CMK (cell line): ENCODE measurements at regions not wholly inside any gene's neighbourhood (a gene's known extent, or its start where the extent isn't known, plus 50 kb on each side); places are given as distances from the start of the nearest gene placed in this dataset.
"Not testable (repeated sequence)": the region's sequence is repeated elsewhere in the genome, so short reads cannot be mapped to it uniquely, and the experiment has no call there.

Source experiments
- DNase-seq: peaks from one replicate; pipeline ENCODE4 v3.0.0-alpha.2; 2010; ENCODE audit warnings: low read depth

DNA sequence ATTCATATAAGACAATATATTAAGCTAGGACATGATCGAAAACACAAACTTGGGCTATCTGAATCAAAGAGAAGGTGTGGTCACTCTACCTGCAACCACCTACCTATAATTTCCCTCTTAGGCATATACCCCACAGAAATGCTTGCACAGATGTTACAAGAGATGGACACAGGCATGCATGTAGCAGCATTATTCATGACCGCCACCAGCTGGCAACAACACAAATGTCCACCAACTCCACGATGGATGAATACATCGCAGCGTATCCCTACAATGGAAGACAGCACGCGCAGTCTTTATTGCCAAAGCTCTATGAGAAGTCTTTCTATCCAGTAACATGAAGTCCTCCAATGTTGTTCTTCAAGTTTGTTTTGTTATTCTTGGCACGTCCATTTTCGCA, 90.8 kb downstream of the ARL4C start:
- DNase-seq: no peak

DNA sequence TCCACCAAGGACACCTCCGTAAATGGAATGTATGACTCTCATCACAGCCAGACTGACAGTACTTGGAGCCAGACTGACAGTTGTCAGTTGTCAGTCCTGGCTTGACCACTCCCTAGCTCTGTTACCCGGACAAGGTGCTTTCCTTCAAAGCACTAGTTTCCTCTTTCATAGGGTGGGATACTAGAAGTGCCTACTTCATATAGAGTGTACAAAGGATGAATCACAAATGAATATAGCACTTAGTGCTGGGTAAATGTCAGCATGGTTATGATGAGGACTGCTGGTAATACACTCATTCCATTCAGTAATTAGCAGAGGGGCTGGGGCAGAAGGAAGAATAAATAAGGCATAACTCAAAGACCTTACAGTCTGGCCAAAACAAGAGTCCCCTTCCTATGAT, 91.4 kb downstream of the ARL4C start:
- no peak for DNase-seq

DNA sequence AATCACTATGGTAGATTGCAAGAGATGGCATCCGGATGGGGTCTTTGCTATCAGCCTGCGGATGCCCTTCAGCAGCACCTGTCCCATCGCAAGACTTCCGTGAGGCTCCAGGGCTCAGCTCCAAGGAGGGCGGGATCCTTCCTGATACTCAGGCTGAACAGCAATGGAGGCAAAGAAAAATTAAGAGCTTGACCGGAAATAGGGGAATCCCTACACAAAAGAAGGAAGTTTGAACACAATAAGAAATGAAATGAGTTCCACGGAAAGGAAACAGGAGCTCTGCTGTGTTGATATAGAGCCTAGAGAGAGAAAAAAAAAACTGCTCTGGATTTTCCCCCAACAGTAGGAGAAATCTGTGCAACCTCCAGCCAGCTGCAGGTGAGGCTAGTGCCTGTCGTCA, 91.9 kb downstream of the ARL4C start:
- no peak for DNase-seq

DNA sequence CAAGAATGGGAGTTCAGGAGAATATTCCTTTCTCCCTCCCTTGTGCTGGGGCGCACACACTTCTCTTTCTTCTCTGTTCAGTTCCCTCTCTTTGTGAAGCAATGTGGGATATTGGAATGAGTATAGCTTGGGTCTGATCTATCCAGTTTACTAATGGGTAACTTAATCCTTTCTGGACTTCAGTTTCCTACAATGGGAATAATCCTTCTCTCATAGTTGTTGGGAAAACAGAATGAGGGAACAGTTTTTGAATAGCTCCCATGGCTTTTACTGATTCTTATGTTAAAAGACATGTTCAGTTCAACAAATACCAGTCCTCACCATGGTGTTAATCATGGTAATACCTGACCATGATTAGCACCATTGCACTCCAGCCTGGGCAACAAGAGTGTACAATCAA, 93.1 kb downstream of the ARL4C start:
- DNase-seq: no peak

DNA sequence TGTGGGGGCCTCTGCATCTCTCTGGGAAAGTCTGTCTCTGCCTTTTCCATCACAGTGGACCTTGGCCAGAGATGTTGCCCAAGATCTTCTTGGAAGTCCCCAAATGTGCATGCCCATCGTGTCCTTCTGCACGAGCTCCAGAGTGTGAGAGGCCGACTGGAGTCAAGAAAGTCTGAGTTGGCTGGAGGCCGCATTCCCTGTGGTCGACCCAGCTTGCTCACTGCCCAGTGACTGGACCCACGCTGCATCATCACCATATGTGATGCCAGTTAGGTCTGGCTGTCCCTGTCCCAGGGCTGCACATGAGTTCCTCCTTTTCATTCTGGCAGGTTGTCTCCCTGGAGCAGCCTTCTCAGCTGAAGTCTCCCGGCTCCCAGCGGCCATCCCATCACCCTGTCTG, 93.8 kb downstream of the ARL4C start:
- DNase-seq: no peak

DNA sequence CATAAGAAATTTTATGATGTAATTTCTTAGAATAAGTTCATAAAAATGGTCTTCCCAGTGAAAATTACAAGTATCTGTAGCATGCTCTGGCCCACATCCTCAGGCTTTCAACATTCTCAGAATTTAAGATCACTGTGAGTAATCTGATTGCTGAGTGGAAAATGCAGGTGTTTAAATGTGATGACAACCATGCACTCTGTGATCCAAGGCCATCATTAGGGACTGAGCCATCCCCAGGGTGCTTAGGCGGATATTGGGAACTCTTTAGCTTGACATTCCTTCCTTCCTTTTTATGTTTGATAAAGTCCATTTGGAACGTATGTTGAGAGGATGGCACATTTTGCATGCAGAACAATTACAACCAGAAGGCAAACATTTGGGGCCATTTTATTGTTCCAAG, 95.5 kb downstream of the ARL4C start:
- no peak for DNase-seq

DNA sequence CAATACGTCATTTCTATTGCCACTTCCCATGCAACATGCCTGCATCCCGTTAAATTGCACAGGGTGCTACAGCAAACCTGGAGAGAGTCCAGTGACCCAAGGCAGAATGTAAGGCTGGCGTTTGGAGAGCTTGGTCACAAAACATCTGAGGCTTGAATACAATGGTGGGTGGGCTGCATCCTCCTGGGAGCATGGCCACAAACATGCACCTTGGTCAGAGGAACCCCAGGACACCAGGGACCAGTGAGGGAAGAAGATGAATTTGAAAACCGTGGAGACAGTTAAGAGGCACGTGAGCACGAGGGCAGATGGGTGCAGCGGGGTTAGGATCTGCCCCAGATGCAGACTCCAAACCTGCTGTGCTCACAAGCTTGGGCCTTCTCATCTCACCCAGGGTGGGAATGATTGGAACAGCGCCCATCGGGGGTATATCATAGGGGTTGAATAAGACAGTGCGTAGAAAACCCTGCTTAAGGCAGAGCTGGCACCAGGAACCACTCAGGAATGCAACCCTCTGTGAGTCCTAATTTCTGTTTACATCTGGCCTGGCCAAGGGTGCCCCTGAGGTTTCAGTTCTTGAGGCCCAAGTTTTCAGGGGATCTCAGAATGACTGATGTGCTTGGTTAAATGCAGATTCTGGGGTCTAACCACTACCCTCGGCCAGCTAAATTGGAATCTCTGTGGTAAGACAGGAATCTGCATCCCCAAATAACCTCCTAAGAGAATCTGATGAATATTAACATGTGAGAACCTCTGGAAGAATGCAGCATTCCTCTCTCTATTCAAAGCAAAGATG, 97.2 kb downstream of the ARL4C start:
- no peak for DNase-seq

DNA sequence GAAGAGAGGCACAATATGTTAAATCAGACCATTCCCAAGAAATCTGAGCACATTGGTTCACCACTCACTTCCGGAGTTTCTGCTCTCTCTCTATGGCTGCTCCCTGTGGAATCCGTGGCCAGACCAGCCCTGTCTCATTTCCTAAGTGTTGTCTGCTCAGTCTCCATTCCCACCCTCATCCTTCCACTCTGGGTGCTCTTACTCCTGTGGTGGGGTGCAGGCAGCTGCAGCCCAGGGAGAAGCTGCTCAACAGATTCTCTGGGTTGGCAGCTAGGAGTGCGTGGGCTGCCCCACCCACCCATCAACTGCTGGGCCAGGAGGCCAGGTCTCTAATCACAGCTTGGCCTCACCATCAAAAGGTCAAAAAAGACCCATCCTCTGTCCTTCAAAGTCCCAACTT, 98.3 kb downstream of the ARL4C start:
- DNase-seq: no peak

DNA sequence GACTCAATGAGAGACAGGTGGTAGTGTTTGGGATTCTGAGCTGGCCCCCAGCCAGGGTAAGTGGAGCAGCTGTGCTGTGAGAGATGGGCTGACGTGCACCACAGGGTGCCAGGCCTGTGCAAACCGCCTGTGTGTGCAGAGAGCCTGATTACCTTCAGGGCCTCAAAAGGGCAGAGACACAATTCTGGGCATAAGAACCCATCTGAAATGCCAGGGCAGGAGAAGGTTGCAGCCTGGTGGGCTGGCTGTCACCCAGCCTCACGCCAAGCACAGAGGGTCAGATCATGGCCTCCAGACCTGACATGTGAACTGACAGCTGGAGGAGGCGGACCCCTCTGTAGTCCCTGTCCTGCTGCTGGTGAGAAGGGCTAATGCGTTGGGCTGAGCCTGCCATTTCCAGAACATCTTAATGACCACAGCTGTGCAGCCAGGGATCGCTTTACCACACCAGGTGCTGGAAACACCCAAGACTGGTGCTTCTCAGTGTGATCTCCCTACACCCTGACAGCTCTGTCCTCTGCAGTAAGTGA, 100.9 kb downstream of the ARL4C start:
- no peak for DNase-seq

DNA sequence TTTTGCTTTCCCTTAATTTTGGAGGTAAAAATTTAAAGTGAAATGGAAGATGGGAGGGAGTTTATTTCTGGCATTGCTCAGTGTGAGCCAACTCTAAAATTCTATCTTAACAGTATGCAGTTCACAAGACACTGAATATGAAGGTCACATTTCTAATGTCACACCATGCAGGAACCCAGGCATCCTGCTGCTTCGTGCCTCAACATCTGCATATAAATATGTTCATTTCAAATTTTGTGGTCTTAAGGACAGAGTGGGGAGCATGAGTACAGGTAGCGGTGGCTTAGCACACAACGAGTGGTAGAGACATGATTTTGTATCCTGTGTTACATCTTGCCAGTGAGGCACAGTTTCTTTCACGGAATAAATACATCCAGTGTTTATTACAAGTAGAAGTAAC, 102.4 kb downstream of the ARL4C start:
- DNase-seq: no peak

DNA sequence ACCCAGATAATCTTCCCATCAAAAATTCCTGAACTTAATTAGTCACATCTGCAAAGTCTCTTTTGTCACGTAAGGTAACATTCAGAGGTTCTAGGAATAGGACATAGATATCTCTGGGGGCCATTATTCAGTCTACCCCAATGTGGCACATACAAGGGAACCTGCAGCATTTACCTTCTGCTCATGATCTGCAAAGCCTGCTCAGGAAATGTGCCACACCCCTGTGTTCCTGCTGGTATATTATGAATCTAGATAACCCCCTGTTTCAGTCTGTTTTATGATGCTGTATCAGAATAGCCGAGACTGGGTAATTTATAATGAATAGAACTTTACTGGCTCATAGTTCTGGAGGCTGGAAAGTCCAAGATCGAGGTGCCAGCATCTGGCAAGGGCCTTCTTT, 103.5 kb downstream of the ARL4C start:
- DNase-seq: no peak

DNA sequence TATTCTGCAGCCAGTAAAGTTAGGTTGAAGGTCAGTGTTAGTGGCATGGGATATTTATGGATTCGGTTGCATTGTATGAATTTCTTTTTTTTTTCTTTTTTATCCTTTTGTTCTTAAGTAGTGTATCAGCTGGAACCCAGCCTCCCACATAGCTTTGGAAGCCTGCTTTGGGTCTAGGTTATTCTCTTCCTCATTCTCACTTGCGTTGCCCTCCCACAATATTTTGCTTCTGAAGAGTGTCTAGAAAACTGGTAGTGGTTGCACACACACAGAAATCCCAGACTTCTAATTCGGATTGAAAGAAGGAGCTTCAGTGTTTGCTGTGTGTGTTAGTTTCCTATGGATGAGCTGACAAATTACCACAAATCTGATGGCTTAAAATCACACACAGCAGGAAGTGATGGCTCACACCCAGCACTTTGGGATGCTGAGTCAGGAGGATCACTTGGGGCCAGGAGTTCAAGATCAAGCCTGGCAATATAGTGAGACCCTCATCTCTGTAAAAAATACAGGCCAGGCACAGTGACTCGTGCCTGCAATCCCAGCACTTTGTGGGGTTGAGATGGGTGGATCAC, 104.8 kb downstream of the ARL4C start:
- DNase-seq: no peak

DNA sequence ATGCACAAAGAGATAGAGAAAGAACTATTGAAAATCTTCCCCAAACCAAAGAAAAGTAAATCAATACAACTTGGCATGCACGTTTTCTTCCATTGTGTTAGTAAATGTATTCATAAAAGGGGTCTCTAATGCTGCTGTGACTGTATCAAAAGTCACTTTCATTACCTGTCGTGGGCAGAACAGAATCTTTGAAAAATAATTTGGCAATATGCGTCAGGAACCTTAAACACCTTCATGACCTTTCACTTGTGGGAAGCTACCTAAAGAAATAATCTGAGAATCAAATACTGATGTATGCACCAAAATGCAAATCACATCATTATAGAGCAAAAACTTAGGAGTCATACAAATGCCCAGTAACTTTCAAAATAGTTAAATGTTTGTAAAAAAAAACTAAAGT, 105.3 kb downstream of the ARL4C start:
- no peak for DNase-seq

DNA sequence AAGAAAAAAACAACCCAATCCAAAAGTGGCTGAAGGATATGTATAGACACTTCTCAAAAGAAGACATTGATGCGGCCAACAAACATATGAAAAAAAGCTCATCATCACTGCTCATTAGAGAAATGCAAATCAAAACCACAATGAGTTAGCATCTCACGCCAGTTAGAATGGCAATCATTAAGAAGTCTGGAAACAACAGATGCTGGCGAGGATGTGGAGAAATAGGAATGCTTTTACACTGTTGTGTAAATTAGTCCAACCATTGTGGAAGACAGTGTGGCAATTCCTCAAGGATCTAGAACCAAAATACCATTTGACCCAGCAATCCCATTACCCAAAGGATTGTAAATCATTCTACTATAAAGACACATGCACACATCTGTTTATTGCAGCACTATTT, 107.2 kb downstream of the ARL4C start:
- not testable (repeated sequence) for DNase-seq

DNA sequence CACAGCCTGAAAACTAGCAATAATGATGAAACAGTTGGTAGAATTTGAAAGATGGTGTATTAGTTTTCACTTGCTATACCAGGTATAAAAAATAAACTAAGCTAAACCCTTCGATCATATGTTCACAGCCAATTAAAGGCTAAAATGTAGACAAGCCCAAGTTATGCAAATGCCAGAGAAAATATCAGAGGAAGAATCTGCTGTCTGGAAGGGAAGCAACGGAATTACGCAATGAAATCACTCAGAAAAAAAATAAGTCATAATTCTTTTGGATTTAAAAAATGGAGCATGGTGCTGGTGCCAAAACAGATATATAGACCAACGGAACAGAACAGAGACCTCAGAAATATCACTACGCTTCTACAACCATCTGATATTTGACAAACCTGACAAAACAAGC, 108.3 kb downstream of the ARL4C start:
- no peak for DNase-seq

DNA sequence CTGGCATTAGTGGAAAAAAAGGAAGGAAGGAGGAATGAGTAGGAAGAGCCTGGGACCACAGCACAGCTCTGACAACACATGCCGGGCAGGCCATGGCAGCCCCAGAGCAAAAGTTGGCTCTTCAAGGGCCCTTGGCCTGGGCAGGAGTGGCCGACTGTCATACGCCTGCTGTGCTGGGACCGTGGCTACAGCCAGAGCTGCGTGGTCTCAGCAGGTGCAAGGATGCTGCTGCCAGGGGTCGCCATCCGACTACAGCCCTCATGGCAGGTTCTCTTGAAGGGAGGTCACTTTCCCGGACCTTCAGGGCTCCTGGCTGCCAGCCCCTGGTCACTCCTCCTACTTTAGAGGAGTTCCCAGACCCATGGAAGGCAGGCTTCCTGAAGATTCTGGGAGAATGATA, 109.9 kb downstream of the ARL4C start:
- DNase-seq: no peak

DNA sequence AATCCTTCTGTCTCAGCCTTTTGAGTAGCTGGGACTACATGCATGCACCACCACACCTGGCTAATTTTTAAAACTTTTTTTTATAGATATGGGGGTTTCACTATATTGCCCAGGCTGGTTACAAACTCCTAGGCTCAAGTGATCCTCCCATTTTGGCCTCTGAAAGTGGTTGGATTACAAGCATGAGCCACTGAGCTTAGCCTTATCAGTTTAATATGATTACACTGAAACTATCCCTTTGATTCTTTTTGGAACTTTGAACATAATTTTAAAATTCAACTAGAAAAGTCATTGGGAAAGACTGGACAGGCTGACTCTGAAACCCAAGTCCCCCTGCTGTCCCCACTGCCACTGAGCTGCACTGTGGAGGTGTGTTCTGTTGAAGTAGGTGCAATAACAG, 114.8 kb downstream of the ARL4C start:
- no peak for DNase-seq

DNA sequence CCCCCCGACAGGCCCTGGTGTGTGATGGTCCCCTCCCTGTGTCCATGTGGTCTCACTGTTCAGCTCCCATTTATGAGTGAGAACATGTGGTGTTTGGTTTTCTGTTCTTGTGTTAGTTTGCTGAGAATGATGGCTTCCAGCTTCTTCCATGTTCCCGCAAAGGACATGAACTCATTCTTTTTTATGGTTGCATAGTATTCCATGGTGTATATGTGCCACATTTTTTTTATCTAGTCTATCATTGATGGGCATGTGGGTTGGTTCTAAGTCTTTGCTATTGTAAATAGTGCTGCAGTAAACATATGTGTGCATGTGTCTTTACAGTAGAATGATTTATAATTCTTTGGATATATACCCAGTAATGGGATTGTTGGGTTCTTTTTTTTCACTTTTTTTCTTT, 117.9 kb downstream of the ARL4C start:
- DNase-seq: not testable (repeated sequence)

DNA sequence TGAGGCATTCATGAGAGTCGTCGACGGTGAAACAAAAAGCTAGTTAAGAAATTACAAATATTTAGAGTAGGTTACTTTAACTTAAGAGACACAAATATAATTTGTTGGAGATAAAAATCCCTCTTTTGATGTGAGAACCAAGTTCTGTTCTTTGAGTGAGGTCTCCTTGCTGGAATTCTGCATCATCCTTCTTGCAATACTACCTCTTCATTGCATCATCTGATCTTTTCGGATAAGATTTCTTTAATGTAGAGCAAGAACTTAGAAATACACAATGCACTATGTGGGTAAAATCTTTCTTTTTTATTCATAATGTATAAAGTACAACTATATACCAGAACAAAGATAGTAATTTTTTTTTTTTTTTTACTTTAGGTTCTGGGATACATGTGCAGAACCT, 118.4 kb downstream of the ARL4C start:
- no peak for DNase-seq

DNA sequence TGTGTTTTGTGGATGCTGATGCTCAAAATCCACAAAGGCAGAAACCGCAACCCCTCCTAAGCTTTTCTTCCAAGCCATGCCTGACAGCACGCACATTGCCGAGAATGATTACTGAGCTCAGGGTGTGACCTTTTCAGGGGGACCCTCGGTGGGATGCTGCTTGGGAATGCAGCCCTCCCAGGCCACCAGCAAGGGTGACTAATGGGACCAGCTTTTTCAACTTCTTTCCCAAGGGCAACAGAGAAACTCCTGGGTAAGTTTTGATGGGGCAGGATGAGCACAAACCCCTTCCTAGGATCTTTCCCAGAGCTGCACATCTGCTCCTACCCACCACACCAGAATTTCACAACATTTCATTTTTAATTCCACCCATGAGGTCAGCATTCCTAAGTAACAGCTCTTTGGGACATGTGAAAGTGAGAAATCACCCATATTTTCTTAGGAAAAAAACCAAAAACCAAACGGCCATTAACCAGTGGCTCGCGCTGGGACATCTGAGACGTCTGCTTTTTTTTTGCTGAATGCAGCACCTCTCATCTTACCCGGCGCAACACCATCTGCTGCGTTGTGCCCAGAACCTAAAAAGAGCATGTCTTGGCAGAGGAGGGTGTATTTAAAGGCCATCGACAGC, 119.0 kb downstream of the ARL4C start:
- DNase-seq: no peak

DNA sequence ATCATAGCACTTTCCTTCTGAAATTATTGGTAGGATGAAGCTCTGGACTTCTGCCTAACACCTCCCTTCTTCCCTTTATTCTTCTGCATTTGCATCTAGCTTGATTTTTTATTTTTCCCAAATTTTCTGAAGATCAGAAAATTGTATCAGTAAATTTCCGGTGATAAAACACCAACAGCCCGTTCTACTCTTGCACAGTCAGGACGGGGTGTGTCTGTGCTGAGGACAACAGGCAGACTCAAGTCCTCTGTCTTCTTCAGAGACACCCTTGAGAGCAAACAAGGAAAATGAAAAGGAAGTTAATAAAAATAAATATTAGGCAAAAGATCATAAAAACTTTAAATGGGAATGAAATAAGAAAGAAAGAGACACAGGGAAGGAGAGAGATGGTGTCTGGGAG, 120.7 kb downstream of the ARL4C start:
- DNase-seq: no peak

DNA sequence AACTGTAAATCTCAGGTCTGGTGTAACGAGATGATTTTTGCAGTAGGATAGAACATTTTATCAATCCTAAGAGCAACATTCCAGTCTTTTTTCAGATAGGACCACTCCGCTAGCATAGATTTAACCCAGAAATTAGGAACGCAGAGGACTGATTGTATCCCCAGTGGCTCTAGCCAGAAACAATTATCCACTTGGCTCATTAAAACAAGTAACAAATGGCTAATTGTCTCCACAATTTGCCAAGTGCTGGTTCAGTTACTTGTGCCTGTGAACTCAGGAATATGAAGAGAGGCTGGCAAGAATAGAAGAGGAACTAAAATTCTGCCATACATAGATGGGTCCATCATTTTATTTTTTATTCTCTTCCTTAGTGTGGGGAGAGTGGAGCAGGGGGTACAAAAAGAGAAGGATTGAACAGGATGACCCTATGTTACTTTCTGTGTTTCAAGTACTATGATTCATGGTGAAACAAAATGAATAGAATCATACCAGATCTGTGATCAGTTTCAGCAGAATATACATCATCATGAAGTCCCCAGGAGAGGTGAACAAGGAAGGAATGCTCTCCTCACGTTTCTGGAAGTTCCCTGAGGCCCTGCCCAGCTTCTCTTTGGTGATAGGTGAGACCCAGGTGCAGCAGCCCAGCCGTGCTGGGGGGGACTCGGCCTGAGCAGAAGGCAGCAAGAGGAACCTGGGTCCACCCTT, 121.6 kb downstream of the ARL4C start:
- no peak for DNase-seq

DNA sequence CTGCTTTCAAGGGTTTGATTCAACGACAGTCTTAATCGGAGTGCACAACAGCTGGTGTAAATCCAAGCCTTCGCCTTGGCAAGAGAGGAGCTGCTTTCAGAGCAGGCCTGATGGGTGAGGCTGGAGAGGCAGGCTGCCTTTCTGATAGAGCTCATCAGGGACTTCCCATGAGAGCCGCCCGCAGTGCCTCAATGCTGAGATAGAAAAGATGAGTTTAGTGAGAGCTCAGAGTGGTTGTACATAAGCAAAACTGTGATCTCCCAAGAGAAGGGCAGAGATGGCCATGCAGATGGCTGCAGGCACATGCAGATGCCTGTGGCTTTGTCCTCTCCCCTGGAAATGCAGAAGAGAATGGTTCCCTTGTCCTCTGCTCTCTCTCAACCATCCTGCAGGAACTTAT, 122.1 kb downstream of the ARL4C start:
- no peak for DNase-seq
